OCI-LY1 (cell line): ENCODE measurements at regions not wholly inside any gene's neighbourhood (a gene's known extent, or its start where the extent isn't known, plus 50 kb on each side); places are given as distances from the start of the nearest gene placed in this dataset.

Experiments used
- EZH2 ChIP-seq: fragments of 200-600 bp; sonication (generic), shearing (Covaris generic); IDR thresholded peaks from 2 replicates; pipeline ENCODE4 v1.8.0; 2017; ENCODE audit warnings: borderline replicate concordance, mixed run types, mild to moderate bottlenecking, antibody characterized with exemption, low read length, moderate library complexity, mixed read lengths
- TF ChIP-seq, protein P1 (sequence below): fragments of 200-600 bp; sonication (generic), shearing (Covaris generic); IDR thresholded peaks from 2 replicates; pipeline ENCODE4 v1.5.1; 2017; ENCODE audit warnings: mild to moderate bottlenecking, antibody characterized with exemption, low read length, moderate library complexity, mixed read lengths

DNA sequence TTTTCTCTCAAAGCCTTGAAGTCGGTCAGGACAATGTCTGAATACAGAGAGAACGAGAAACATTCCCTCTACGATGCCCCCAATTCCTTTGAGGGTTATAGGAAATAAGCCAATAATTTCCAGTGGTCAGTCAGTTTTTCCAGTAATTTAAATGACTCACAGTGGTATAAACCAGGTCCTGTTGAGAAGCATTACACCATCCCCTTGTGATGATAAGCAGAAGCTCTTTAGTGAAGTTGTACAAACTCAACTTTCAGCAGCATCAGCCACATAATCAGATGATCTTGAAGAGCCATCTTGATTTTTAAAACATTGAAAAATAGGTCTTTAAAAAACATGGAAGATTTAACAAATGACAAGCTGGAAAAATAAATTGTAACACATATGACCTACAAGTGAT lies 173.9 kb upstream of the ZNF462 start:
- TF ChIP-seq, protein P1, sequence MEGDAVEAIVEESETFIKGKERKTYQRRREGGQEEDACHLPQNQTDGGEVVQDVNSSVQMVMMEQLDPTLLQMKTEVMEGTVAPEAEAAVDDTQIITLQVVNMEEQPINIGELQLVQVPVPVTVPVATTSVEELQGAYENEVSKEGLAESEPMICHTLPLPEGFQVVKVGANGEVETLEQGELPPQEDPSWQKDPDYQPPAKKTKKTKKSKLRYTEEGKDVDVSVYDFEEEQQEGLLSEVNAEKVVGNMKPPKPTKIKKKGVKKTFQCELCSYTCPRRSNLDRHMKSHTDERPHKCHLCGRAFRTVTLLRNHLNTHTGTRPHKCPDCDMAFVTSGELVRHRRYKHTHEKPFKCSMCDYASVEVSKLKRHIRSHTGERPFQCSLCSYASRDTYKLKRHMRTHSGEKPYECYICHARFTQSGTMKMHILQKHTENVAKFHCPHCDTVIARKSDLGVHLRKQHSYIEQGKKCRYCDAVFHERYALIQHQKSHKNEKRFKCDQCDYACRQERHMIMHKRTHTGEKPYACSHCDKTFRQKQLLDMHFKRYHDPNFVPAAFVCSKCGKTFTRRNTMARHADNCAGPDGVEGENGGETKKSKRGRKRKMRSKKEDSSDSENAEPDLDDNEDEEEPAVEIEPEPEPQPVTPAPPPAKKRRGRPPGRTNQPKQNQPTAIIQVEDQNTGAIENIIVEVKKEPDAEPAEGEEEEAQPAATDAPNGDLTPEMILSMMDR: no peak
- TF ChIP-seq EZH2: no peak
